ENCODE measurements at regions not wholly inside any gene's neighbourhood (a gene's known extent, or its start where the extent isn't known, plus 50 kb on each side); places are given as distances from the start of the nearest gene placed in this dataset.

DNA sequence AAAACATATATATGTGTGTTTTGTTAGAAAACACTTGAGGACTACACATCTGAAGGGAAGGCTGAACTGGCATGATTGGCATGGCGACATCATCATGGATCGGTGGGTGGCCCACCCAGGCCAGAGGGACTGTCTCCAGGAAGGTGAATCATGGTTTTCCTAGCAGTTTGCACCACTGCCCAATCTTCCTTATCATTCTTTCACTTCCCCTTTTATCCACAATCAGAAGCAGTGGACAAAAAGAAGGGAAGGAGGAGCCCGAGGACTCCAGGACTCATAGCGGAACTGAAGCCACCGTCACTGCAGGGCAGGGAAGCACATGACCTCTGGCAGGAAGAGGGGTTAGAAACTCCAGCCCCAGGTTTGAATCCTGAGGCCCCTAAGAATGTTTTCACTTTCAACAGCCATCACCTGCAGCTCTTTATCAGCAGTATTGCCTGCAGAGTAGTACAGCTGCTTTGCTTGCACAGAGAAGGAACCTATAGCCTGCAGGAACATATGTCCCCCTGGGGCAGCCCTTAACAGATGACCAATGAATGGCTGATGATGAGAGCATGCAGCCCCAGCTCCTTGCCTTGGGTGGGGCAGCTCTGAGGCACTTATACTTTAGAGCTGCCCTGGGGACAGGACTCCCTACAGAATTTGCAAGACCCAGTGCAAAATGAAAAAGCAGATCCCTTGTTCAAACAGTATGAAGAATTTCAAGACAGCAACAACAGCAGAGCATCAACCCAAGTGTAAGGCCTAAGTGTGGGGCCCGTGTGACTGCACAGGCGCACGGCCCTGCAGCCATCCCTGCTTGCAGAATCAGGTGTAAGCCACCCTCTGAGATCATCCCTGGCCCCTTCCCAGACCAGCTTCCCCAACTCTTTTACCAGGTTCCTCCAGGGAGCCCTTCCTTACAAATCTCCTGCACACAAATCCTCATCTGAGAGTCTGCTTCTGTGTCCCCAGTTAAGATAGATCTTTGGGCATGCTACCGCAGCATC, 241.8 kb upstream of the IRF2BP2 start:
- TF ChIP-seq CTCF (IDR thresholded peaks at IDR 0.05; ENCODE audit: low read length) (no peak), EZH2 (IDR thresholded peaks at IDR 0.05; ENCODE audit: borderline replicate concordance, low read length) (no peak)
